ENCODE measurements at regions not wholly inside any gene's neighbourhood (a gene's known extent, or its start where the extent isn't known, plus 50 kb on each side); places are given as distances from the start of the nearest gene placed in this dataset.
"Not testable (repeated sequence)": the region's sequence is repeated elsewhere in the genome, so short reads cannot be mapped to it uniquely, and the experiment has no call there.

DNA sequence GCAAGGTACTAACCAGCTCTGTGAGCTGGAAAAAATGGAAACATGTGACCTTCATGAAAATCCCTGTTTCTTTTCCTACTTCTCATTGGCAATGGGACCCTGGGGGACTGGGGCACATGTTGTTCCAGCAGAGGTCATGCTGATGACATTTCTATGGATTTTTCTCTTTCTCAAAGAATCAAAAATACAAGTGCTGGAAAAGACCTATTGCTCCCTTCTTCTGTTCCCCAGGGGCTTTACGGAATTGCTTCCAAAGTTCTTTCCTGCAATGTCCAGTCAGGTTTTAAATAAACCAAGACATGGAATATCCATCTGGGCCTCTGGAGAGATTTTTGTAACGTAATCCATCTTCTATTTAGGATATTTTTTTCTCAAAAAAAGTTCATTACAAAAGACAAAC is 1006.1 kb upstream of the CELF4 start:
- no peak for DNase-seq

DNA sequence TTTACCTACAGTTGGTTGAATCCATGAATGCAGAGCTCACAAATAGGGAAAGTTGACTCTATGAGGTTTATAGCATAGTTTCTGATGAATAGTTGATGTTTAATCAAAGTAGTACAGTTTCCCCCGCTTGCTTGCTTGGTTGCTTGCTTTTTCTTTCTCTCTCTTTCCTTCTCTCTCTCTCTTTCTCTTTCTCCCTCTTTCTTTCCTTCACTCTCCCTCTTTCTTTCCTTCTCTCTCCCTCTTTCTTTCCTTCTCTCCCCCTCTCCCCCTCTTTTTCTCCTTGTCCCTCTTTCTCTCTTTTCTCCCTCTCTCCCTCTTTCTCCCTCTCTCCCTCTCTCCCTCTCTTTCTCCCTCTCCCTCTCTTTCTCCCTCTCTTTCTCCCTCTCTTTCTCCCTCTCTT is 999.9 kb upstream of the CELF4 start:
- no peak for DNase-seq

DNA sequence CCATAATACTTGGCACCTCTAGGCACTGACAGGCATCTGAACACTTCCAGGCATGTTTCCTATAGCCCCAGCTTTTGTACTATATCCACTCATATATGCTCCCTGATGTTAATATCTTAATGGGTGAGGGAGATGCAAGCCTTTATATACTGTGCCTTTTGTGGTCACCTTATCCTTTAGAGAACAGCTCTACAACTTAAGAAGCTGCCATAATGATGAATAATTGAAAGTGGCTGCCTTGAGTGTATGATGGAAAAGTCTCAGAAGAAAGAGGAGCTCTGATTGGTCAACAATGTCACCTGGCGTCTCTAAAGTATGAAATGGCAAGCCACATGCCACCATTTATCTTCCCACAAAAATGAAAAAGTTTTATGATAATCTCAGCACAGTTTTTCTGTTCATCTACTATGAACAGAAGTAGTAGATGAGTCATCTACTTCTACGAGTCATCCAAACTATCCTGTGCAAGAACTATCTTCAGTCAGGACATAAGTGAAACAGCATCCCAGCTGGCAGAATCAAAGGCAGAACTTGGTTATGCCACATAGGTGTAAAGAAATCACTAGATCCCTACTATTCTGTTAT is 997.9 kb upstream of the CELF4 start:
- DNase-seq = no peak

DNA sequence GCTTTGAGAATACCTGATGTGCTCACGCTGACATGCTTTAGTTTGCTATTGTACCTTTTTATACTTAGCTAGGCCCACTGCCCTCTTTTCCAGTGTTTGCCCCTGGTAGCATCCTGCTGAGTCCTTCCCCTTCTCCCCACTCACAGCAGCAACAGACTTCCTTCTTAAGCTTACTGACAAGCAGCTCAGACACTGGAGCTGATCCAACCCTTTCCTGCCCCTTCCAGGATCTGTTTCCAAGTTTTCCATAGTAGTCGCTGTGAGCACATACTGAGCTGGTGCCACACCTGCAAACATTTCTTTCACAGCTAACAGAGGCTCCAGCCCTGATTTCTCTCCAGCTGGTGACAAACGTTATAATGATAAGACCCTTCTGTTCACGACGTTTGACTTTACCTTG is 991.4 kb upstream of the CELF4 start:
- no peak for DNase-seq

DNA sequence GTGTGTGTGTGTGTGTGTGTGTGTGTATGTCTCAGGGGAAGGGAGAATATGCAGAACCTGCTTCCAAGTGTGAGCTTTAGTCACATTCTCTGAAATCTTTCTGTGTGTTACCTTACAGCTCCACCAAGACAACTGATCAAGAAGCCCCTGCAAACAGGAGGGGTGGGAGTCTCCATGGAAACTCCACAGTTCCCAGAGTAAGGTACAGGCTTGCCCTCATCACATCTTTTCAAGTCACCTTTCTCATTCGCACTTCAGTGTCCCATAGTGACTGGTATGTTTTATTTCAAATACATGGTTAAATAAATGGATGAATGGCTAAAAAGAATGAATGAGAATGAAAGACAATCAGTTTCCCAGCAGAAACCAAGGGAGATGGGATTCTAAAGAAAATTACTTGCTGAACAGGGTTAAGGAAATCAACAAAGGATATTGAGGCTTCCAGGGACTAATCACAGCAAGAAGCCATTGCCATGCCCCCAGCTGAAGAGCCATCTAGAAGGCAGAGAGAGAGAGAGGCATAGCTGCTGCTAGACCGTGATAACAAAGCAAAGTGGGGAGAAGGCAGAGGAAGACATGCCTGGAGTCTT is 987.2 kb upstream of the CELF4 start:
- DNase-seq = no peak

DNA sequence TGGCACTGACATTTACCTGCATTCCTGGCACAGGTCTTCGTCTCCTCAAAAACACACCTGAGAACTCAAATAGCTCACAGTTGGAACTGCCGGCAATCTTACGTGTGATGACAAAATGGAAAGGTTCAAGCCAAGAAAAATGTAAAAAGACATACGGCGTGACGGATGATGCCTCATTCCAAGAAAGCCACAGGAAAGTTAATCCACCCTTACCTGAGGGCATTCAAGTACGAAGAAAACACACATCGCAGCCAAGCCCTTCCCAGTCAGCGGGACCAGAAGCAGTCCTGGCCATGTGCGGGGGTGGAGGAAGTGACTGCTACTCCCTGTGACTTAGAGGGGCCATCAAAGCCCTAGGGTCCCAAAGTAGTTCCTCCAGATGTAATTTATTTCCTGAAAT is 986.3 kb upstream of the CELF4 start:
- DNase-seq = no peak

DNA sequence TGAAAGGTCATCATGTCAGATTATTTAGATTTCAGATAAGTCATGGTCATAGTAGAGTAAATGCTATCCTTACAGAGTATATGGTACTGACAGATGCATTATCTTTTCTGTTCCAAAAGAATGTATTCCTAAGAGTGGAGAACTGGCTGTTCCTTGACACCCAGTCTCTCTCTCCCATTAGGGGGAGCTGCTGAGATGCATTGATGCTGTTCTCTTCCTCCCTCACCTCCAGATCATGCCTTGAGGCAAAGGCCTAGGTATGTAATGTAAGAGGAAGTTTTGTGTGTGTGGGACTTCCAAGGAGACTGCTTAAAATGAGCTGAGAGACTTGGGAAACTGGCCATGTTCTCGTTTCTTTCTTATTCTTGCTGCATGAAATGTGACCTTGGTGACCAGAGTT is 979.5 kb upstream of the CELF4 start:
- DNase-seq = no peak

DNA sequence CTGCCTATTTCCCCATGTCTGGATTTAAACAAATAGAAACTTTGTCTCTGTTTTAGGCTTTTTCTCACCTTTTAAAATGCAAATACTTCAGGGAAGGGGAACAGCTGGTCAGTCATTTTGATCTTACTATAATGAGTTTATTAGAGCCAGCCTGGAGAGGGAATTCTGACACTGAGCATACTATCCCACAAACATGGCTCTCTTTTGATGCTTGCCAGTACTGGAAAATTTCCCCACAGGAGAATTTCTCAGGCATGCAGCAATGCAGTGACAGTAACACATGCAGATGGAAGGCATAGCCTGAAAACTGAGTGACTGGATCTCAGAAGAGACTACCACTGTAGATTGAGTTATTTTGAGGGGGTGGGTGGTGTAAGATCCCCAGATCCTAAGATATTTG is 974.3 kb upstream of the CELF4 start:
- DNase-seq = no peak

DNA sequence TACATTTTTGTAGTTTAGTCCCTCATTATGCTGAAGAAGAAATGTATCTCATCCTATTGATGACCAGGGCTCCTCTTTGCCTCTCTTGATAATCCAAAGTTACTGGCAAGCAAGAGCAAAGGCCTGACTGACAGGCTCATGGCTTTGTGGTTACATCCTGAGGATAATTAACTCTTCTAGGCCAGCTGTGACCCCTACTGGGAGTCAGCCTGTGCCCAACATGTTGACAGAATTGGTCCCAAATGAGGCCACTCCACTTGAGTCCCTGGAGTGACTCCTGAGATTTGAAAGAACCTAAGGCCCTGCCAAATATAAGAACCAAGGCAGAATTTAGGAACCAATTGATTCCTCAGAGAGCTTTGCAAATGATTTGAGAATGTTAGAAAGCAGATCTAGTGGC is 973.8 kb upstream of the CELF4 start:
- DNase-seq = no peak

DNA sequence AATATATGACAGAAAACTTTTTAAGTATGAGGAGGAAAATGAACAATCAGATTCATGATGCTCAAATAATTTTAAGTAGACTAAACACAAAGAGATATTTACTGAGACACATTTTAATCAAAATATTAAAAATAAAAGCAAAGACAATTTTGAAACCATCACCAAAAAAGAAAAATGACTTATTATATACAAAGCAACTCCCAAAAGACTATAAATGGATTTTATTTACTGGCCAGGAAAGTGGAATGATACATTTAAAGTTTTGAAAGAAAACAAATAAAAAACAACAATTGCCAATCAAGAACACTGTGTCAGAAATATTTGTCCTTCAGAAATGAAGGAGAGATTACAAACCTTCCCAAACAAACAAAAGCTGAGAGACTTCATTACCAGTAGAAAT is 968.5 kb upstream of the CELF4 start:
- DNase-seq = no peak

DNA sequence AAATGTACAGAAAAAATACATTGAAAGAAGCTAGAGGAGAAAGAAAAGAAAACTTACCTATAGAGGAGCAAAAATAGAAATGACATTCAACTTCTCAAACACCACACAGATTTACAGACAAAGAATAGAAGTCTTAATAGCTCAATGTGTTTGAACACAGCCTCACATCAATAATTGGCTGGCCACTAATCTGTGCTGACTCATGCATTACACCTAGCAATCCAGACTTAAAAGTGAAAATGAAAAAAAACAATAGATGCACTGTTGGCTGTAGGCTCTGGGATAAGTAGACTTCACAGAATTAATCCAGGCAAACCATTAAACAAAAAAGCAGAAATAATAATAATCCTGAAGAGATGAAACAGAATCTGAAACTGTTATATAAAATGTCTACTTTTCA is 961.3 kb upstream of the CELF4 start:
- no peak for DNase-seq

DNA sequence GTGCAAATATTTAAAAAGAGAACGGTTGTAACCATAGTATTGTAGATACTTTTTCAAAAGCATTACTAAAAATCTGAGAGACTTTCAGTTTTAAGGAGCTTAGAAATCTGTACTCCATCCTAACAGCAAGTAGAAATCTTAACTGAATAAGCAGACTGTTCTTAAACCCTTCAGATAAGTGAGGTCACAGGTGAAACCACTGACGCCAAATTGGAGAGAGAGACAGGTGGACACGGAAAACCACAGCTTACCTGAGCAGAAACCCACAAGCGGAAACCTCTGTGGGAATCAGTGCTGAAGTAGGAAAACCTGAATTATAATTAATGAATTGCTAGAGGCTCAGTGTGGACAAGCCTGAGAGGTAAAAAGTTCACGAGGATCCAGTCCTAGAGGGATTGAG is 959.4 kb upstream of the CELF4 start:
- DNase-seq = no peak

DNA sequence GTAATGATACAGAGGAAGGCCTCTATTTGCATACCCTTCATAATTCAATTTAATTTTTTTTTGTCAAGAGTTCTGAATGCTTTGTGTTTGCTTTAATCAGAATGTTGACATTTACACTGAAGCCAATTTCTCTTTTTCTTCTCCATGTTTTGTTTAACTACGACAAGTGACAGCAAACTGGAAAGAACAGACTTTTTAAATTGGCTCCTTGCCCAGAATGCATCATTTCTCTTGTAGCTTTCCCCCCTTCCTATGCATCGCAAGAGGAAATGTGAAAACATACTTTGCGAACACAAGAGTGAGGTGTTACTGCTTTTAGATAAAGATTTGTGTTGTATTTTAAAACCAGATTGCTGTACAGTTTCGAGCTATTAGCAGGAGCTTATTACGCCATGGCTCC is 955.2 kb upstream of the CELF4 start:
- DNase-seq = no peak

DNA sequence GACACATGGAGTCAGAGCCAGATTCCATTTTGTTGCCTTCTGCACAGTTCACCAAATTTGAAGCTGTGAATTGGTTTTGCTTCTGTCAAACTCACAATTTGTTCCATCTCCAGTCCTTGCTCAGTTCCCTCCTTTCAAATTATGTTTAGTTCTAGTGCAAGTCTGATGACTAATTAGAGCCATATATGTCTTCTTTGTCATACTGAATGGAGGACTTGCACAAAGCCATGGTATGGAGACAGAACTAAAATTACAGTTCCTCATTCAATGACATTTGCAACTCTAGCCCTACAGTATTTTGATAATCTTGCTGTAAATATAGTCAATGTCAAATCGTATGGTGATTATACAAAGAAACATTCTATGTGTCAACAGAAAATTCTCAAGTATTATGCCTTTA is 936.9 kb upstream of the CELF4 start:
- no peak for DNase-seq

DNA sequence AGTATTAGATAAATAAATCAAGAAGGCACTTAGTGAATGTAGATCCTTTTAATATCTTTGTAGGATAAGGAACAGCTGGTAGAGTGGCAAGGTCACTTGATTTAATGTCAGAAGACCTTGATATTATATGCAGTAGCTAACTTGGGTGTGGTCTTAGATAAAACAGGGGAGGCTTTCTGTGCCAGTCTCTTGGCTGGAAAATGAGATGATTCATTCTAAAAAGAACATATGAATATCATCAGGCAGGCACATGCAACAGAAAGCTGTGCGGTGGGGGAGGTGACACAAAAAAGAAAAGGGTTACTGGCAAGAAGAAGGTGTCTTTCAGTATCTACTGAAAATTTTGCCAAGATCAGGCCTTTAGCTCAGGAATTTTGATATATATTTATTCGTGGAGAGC is 931.7 kb upstream of the CELF4 start:
- DNase-seq = peak; percentile 56

DNA sequence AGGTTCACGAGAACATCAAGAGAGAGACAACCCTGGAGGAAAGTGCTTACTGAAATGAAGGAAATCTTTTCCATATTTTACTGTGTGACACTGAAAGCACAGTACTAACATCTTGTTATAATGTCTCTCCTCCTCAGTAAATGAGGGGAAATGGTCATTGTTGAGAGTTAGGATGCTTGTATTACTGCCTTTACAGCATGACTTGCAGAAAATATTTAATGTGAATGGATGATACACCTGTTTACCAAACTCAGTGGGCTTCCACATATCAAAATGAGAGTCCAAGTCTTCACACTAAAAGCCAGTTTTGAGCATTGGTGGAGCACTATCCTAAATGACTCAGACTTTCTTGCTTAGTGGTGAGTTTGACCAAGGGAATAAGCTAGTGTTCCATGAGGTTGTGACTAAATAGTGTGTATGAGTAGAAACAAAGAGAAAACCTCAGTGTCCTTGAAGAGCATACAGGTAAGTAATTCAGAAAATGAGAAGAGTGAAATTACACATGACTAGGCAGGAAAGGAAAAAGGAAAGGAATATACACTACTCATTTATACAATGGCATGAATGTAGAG is 930.7 kb upstream of the CELF4 start:
- DNase-seq = no peak

DNA sequence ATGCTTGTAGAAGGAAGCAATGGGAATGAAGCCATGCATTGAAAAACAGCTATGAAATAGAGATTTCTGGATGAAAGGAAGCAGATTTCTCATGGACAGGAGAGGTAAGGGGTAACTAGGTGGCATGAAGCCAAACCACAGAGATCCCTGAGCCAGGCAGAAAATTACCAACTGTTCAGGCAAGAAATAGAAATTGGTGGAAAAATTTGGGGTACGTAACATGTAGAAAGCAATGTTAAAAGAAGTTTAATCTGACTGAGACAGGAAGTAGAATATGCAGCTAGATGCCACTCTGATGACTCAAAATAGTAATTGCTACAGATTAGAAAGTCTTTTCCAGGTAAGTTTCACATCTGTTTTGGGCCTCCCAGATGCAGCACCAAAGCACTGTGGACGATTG is 928.5 kb upstream of the CELF4 start:
- DNase-seq = no peak

DNA sequence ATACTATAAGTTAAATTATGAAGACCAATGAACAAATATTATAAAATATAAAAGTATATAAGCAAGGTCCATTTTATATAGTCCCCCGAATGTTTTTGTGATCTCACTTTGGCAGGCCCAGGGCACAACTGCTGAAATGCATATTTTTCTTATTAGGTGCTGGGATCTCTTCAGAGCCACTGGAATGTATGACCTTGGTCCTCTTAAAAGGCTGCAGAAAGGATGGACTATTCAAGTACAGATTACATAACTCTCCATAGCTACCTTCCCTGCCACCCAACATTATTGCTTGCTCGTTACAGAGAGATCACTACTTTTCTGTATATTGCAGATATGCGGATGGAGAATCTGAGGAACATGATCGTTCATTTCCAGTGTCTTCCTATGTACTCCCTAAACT is 925.6 kb upstream of the CELF4 start:
- DNase-seq = no peak

DNA sequence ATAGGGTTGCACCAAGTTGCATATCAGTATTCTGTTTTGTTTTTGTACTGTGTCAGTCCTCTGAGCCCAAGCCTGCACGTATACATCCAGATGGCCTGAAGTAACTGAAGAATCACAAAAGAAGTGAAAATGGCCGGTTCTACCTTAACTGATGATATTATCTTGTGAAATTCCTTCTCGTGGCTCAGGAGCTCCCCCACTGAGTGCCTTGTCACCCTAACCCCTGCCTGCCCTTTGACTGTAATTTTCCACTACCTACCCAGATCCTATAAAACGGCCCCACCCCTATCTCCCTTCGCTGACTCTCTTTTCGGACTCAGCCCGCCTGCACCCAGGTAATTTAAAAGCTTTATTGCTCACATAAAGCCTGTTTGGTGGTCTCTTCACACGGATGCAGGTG is 924.1 kb upstream of the CELF4 start:
- not testable (repeated sequence) for DNase-seq

DNA sequence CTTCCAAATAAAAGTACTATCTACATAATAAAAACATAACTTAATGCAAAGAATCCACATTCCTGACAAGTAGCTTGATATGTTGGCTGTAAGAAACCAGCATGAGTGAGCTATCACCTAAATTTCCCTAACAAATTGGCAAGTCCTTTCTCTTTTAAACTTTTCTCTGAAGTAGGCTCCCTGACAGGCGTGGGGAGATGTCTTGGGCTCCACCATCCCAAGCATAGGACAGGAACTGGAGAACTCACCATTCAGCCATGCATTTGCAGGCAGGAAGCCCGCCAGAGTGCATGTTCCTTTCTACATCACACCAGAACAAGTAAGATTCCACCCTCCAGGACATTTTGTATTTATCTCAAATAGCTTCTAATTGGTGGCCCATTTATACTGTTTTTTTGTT is 921.9 kb upstream of the CELF4 start:
- no peak for DNase-seq

DNA sequence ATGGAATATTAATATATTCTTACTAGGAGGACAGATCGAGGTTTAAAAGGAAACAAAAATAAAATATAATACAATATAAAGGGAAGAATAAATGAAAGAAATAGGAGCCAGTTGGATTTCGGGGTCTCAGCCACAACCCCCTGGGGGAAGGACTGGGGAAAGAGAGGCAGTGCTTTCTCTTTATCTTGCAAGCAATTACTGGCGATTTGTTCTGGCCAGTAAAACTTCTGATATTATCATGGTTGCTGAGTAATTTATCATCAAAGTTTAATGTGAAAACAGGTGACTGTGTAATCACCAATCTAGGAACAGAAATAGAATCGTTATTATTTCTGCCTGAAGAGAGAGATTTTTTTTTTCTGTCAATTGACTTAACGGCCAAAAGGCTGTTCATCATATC is 917.7 kb upstream of the CELF4 start:
- no peak for DNase-seq

DNA sequence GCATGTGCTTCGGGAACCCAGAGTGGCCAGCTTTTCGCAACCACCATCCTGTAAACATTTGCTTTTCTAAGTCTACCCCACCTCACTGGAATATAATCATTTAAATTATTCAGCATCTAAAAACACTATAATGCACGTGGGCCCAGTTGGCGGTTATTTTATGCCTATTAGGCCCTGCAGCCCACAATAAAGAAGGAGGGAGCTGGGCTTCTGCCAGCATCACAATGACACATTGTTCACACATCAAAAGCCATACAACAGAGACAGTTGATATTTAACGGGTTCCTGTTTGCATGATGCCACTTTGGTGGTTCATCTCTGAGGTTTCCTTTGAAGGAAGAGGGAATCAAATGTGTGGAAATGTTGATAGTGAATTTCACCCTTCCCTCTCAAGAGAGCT is 916.0 kb upstream of the CELF4 start:
- peak; percentile 12 for DNase-seq

DNA sequence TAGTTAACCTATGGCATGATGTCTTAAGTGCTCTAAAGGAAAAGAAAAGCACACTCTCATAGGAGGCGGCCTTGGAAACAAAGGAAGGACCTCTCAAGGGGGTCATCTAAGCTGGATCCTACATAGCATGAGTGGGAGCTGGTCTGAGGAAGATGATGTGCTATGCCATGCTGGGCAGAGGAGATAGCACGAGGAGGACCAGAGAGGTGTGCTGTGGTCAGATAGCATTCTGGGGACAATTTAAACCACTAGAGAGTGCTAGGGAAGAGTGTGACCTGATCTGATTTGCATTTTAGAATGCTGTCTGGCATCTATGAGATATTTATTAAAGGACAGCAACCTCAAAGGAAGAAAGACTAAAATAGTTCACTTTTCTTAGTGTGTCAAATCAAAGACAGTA is 910.1 kb upstream of the CELF4 start:
- no peak for DNase-seq

DNA sequence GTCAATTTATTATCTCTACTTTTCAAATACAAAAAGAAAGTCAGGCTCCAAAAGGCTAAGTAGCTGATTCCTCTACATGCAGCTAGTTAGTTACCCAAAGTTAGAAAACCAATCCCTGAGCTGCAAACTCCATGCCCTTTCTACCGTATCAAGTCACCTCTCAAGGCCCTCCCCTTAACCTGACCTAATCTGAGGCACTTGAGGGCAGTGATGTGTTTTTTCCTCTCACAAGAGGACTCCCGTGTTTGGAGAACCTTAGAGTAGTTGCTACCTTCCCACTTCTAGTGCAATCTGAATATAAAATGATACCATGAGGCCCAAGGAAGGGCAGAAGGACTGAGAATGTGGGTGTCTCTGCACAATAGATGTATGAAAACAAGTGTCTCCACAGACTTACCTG is 907.9 kb upstream of the CELF4 start:
- no peak for DNase-seq

DNA sequence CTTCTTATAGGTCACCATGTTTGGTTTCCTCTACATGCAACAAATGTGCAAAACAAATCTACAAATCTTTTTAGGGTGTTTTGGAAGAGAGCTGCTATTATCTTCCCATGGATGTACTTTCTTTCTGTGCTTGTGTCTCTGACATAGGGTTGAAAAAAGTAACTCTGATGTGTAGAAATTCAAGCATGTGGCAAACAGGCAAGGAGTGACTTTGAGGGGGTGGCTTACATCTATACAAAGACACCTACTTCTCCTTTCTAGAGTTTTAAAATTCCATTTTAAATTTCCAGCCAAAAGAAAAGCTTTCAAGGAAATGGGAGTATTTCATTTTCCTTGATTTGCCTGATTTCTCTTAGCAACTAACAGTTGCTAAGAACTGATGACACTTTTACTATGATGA is 904.8 kb upstream of the CELF4 start:
- DNase-seq = no peak

Data from hematopoietic multipotent progenitor cell treated with erythropoietin and hydrocortisone succinate and interleukin-3 and kit ligand, for 6 days (in vitro differentiated cells).